Testis (tissue), 2 donors: ENCODE measurements at regions not wholly inside any gene's neighbourhood (a gene's known extent, or its start where the extent isn't known, plus 50 kb on each side); places are given as distances from the start of the nearest gene placed in this dataset.

ENCODE experiments used
- CTCF ChIP-seq, 3 experiments: fragments of 450-650 bp in 2 of 3; fragments of 200-600 bp in 1 of 3; sonication (generic) in 1 of 3; IDR thresholded peaks; one replicate each; pipeline ENCODE4 v1.5.1; 2016 to 2019; ENCODE audit warnings: antibody characterized with exemption in 3 of 3, mild to moderate bottlenecking in 2 of 3, moderate library complexity in 1 of 3
- POLR2A ChIP-seq: fragments of 450-650 bp; IDR thresholded peaks from one replicate; pipeline ENCODE4 v1.6.1; 2017; ENCODE audit warnings: antibody characterized with exemption, mild to moderate bottlenecking, moderate library complexity

GRCh38 chr1:14308460-14308859, 290.0 kb upstream of the KAZN start:
- TF ChIP-seq CTCF (IDR thresholded peaks at IDR 0.05), result no peak
- no peak for TF ChIP-seq POLR2A
